Sigmoid colon (tissue), 6 donors: ENCODE measurements at regions not wholly inside any gene's neighbourhood (a gene's known extent, or its start where the extent isn't known, plus 50 kb on each side); places are given as distances from the start of the nearest gene placed in this dataset.

Experiments used
- DNase-seq: peaks from one replicate; pipeline ENCODE4 v3.0.0-alpha.2; 2019
- H3K27ac ChIP-seq, 4 donors: fragments of 200-600 bp; sonication (generic); one replicate each; pipeline ENCODE4 v1.5.1; 2016 to 2019; ENCODE audit warnings: mild to moderate bottlenecking in 1 of 4
- H3K27me3 ChIP-seq, 3 donors: fragments of 200-600 bp; sonication (generic); one replicate each; pipeline ENCODE4 v1.5.1; 2019; ENCODE audit warnings: mild to moderate bottlenecking in 1 of 3
- H3K36me3 ChIP-seq, 4 donors: fragments of 200-600 bp; sonication (generic); one replicate each; pipeline ENCODE4 v1.5.1; 2016 to 2019
- H3K4me1 ChIP-seq, 4 donors: fragments of 200-600 bp; sonication (generic); one replicate each; pipeline ENCODE4 v1.5.1; 2017 to 2019
- H3K4me3 ChIP-seq, 4 donors: fragments of 200-600 bp; sonication (generic); one replicate each; pipeline ENCODE4 v1.5.1; 2017 to 2019; ENCODE audit warnings: mild to moderate bottlenecking in 2 of 4, moderate library complexity in 1 of 4
- H3K9me3 ChIP-seq, 4 donors: fragments of 200-600 bp in 3 of 4; sonication (generic) in 3 of 4; one replicate each; pipeline versions ENCODE4 v1.5.1 to v1.6.1; 2013 to 2019
- EP300 ChIP-seq, 4 donors: sonication (generic); formaldehyde crosslinking; IDR thresholded peaks; one replicate each; pipeline ENCODE4 v1.6.1; 2017; ENCODE audit warnings: antibody characterized with exemption in 4 of 4
- POLR2A ChIP-seq, 2 donors: fragments of 450-650 bp; IDR thresholded peaks; one replicate each; pipeline ENCODE4 v1.6.1; 2016; ENCODE audit warnings: antibody characterized with exemption in 2 of 2, mild to moderate bottlenecking in 2 of 2, moderate library complexity in 2 of 2
- POLR2AphosphoS5 ChIP-seq, 4 donors: sonication (generic); formaldehyde crosslinking; IDR thresholded peaks; one replicate each; pipeline ENCODE4 v1.6.1; 2017; ENCODE audit warnings: antibody characterized with exemption in 4 of 4
- WGBS, 2 donors: extraction: QIAGEN DNeasy Blood & Tissue Kit; methylation state at CpG; one replicate each; pipeline ENCODE4 v1.1.7; 2013; 5-methylcytosine and 5-hydroxymethylcytosine counted together
- intact Hi-C: fragments of 100-400 bp; cut with DNase I; formaldehyde crosslinking; loops from one replicate; pipeline ENCODE4 v1.15.1; 2023
- TF ChIP-seq, protein P1 (sequence below), 4 experiments: fragments of 450-650 bp in 3 of 4; fragments of 200-600 bp in 1 of 4; IDR thresholded peaks; one replicate each; pipeline ENCODE4 v1.5.1; 2016 to 2019; ENCODE audit warnings: antibody characterized with exemption in 4 of 4, mild to moderate bottlenecking in 3 of 4, moderate library complexity in 2 of 4
- donor health status: healthy with polysubstance abuse.
- donor health status: healthy.

DNA sequence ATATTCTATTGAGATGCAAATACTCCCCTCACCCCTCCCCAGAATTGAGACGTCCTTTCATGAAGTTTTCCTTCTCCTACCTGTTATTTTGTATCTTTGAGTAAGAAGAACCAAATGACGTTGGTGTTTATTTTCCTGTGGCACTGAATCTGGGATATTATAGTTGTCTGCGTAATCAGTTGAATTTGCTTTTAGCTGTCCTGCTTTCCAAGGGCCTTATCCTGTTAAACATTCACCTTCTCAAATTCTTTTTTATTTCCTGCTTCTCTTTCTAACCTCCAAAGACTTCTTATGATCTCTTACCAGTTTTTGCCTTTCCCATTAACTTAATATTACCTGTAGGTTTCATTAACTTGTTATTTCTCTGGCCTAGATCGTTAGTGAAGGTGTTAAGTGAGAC is 1254.9 kb upstream of the WWC1 start:
- H3K4me3 ChIP-seq, result no peak overlapping the region
- no peaks in the 10 kb centered on the region for H3K27me3 ChIP-seq
- no peaks in the 10 kb centered on the region for H3K36me3 ChIP-seq
- intact Hi-C loops, result no loop called here
- H3K27ac ChIP-seq, result no peak overlapping the region
- no peaks in the 10 kb centered on the region for H3K4me1 ChIP-seq
- DNase-seq, result no peak
- 22 to 70% methylated on average over 4 of the region's 4 CpGs for WGBS, 2 donors
- TF ChIP-seq POLR2AphosphoS5 (IDR thresholded peaks at IDR 0.05) (no peak), EP300 (IDR thresholded peaks at IDR 0.05) (no peak), POLR2A (IDR thresholded peaks at IDR 0.05) (no peak)
- TF ChIP-seq, protein P1, sequence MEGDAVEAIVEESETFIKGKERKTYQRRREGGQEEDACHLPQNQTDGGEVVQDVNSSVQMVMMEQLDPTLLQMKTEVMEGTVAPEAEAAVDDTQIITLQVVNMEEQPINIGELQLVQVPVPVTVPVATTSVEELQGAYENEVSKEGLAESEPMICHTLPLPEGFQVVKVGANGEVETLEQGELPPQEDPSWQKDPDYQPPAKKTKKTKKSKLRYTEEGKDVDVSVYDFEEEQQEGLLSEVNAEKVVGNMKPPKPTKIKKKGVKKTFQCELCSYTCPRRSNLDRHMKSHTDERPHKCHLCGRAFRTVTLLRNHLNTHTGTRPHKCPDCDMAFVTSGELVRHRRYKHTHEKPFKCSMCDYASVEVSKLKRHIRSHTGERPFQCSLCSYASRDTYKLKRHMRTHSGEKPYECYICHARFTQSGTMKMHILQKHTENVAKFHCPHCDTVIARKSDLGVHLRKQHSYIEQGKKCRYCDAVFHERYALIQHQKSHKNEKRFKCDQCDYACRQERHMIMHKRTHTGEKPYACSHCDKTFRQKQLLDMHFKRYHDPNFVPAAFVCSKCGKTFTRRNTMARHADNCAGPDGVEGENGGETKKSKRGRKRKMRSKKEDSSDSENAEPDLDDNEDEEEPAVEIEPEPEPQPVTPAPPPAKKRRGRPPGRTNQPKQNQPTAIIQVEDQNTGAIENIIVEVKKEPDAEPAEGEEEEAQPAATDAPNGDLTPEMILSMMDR (IDR thresholded peaks at IDR 0.05), result no peak
- H3K9me3 ChIP-seq, result no peaks in the 10 kb centered on the region

DNA sequence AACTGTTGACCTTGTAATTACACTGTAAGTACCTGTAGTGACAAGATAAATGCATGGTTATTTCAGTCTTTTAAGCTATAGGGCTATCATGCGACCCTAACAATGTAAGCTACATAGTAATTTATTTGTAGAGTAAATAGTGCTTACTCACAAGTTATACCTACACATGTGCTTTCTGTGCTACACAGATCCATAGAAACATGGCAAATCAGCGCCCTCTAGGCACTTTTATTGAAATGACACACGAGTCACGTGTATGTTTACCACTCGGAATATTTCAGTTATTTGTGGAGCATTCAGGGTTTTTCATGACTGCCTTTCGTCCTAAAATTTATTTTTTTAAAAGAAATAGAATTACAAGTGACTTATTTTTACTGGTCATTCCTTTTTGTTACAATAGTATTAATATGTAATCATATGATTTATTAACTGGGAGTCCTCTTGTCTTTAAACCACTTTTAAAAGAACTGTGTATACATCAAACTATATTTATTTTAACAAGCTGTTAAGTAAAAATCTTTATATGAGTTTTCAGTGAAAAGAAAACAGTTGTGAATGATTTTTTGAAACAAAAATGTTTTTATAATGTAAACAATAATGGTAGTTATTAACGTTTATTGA is 1242.3 kb upstream of the WWC1 start:
- no peaks in the 10 kb centered on the region for H3K27me3 ChIP-seq
- intact Hi-C loops, result no loop called here
- H3K27ac ChIP-seq, result no peak overlapping the region
- TF ChIP-seq EP300 (IDR thresholded peaks at IDR 0.05) (no peak), POLR2A (IDR thresholded peaks at IDR 0.05) (no peak), POLR2AphosphoS5 (IDR thresholded peaks at IDR 0.05) (no peak)
- TF ChIP-seq, protein P1 (IDR thresholded peaks at IDR 0.05), result peak in 1 of 4 experiments; percentile 18
- H3K4me3 ChIP-seq, result no peak overlapping the region
- peaks cover 0 to 8% (median 0%) of the 10 kb centered on the region in 4 donors for H3K4me1 ChIP-seq
- no peaks in the 10 kb centered on the region for H3K9me3 ChIP-seq
- 9 to 23% methylated on average over 7 of the region's 7 CpGs for WGBS, 2 donors
- H3K36me3 ChIP-seq, result no peaks in the 10 kb centered on the region
- no peak for DNase-seq

DNA sequence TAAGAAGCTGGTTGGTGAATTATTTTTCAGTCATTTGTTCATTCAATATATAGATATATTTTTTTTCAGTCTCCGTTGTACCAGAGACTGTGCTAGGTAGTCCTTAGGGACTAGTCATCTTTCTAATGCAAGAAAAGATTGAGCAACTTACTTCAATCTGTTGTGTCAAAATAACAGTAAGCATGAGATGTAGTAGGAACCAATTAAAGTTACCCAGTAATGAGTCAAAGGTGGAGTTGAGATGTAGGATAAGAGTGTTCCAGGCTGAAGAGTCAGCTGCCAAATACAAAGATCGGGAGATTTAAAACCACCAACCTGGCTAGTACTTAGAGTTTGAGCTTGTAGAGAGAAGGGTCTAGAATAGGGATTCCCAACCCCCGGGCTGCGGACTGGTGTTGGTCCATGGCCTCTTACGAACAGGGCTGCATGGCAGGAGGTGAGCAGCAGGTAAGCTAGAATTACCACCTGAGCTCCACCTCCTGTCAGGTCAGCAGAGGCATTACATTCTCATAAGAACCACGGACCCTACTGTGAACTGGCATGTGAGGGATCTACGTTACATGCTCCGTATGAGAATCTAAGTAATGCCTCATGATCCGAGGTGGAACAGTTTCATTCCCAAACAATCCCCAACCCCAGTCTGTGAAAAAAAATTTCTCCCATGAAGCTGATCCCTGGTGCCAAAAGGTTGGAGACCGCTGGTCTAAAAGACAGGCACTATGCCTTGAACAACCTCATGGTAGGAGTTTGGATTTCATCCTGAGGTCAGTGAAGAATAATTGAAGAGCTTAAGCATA is 1241.5 kb upstream of the WWC1 start:
- no peaks in the 10 kb centered on the region for H3K36me3 ChIP-seq
- intact Hi-C loops, result loop anchor here (5.0 kb wide), 1 partner anchor 63 kb away; no protein-coding TSS in a partner anchor
- WGBS, 2 donors, result 86 to 93% methylated on average over 10 of the region's 10 CpGs

DNA sequence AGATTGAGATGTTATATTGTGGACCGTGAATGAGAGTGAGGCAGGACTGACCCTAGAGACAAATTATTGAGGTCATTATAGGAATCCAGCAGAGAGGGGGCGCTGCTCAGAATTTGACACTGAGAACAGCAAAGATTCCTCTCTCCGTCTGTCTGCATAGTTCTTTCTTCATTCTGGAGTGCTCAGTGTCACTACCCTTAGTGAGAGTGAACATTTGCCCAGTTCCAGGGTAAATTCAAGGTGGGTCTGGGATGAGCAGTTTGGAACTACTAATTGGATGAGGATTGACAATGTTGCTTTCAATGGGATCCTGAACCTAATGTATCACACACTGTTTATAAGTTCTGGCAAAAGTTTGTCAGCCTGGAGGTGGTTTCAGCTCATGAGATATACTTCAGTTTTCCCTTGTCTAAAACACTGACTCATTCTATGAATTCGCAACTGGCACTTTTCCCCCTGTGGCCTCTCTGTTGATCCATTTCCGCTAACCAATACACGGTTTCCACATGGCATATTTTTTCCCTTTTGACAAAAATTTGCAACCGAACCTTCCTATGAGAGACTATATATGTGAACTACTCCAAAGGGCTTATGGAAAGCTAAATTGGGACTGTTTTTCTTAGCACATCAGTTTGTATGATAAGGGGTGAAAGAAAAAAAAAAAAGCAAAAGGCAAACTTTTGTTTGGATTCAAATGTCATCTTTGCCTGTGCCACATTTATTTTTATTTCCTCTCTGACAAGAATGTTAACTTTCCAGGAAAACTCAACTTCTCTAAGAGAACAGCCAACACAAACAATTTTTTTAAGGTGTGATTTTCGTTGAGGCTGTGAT is 1240.7 kb upstream of the WWC1 start:
- no peak for TF ChIP-seq POLR2A (IDR thresholded peaks at IDR 0.05)
- TF ChIP-seq POLR2AphosphoS5 (IDR thresholded peaks at IDR 0.05), result no peak
- TF ChIP-seq EP300 (IDR thresholded peaks at IDR 0.05), result no peak
- TF ChIP-seq, protein P1 (IDR thresholded peaks at IDR 0.05), result no peak
- intact Hi-C loops, result loop anchor here (5.0 kb wide), 1 partner anchor 63 kb away; no protein-coding TSS in a partner anchor
- no peaks in the 10 kb centered on the region for H3K27me3 ChIP-seq
- H3K4me3 ChIP-seq, result no peak overlapping the region
- H3K36me3 ChIP-seq, result no peaks in the 10 kb centered on the region
- H3K9me3 ChIP-seq, result no peaks in the 10 kb centered on the region
- WGBS, 2 donors, result 57 to 71% methylated on average over 8 of the region's 8 CpGs
- peaks cover 0 to 4% (median 0%) of the 10 kb centered on the region in 4 donors for H3K4me1 ChIP-seq
- DNase-seq, result no peak
- no peak overlapping the region for H3K27ac ChIP-seq

More for the DNA sequence above, 1241.5 kb upstream of the WWC1 start:
- Histone ChIP-seq H3K27ac (no peak overlapping the region), H3K27me3 (no peaks in the 10 kb centered on the region), H3K4me1 (peaks cover 0 to 8% (median 0%) of the 10 kb centered on the region in 4 donors), H3K9me3 (no peaks in the 10 kb centered on the region), H3K4me3 (no peak overlapping the region)
- TF ChIP-seq POLR2A (IDR thresholded peaks at IDR 0.05), result no peak
- TF ChIP-seq EP300 (IDR thresholded peaks at IDR 0.05), result no peak
- TF ChIP-seq POLR2AphosphoS5 (IDR thresholded peaks at IDR 0.05), result no peak
- TF ChIP-seq, protein P1 (IDR thresholded peaks at IDR 0.05), result no peak
- DNase-seq, result no peak
